GM19467 (cell line): ENCODE measurements at regions not wholly inside any gene's neighbourhood (a gene's known extent, or its start where the extent isn't known, plus 50 kb on each side); places are given as distances from the start of the nearest gene placed in this dataset.
"Not testable (repeated sequence)": the region's sequence is repeated elsewhere in the genome, so short reads cannot be mapped to it uniquely, and the experiment has no call there.

Experiments
- ATAC-seq: cut with Tn5 transposase; IDR thresholded peaks from one replicate; pipeline ENCODE4 v1.9.1; 2021; ENCODE audit warnings: mild to moderate bottlenecking, moderate library complexity; ENCODE audit not compliant: unreplicated experiment

DNA sequence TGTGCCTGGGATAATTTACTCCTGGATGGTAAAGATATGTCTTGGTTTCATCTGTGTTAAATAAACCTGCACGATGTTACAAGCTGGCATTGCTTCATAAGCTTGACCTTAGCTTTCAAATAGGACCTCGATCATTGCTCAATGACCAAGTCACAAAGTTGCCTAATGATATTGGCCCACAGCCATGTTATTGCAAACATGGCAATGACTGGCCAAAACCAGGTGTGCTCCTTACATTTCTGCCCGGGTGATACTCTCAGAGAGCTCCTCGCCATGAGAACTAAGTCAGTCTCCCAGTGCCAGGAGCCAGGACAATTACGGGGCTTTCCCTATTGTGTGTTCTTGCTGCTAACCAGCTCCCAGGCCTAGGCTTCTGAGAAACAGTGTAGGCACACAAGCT is 72.5 kb upstream of the CYP1B1 start:
- ATAC-seq, result no peak

DNA sequence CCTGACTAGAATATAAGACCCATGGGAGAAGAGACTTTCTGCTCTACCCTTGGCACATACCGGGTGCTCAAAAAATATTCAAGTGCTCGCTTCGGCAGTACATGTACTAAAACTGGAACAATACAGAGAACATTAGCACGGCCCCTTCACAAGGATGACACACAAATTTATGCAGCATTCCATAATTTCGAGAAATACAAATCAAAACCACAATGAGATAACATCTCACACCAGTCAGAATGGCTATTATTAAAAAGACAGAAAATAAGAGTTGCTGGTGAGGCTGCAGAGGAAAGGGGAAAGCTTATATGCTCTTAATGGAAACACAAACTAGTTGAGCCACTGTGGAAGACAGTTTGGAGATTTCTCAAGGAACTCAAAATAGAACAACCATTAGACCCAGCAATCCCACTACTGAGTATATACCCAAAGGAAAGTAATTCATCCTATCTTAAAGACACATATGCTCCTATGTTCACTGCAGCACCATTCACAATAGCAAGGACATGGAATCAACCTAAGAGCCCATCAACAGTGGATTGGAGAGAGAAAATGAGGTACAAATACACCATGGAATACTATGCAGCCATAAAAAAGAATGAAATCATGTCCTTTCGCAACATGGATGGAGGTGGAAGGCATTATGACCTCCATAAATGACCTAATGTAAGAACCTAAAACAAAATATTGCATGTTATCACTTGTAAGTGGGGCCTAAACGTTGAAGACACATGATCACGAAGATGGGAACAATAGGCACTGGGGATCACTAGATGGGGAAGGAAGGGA is 71.6 kb upstream of the CYP1B1 start:
- no peak for ATAC-seq

DNA sequence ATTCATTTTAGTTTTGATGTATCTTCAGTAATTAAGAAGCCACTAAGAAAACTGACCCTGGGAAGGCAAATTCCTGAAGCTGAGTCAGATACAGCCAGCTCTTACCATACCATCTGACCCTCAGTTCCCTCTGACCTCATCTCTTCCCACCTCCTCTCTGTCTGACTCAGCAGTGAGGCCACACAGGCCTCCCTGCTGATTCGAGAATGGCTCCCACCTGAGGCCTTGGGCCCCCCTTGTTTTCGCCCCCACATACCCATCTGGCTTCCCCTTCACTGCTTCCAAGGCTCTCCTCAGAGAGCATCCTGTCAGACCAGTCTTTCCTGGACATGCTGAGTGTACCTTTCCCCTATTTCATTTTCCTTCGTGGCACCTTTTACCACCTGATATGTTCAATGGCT is 71.0 kb upstream of the CYP1B1 start:
- peak; percentile 82 for ATAC-seq

DNA sequence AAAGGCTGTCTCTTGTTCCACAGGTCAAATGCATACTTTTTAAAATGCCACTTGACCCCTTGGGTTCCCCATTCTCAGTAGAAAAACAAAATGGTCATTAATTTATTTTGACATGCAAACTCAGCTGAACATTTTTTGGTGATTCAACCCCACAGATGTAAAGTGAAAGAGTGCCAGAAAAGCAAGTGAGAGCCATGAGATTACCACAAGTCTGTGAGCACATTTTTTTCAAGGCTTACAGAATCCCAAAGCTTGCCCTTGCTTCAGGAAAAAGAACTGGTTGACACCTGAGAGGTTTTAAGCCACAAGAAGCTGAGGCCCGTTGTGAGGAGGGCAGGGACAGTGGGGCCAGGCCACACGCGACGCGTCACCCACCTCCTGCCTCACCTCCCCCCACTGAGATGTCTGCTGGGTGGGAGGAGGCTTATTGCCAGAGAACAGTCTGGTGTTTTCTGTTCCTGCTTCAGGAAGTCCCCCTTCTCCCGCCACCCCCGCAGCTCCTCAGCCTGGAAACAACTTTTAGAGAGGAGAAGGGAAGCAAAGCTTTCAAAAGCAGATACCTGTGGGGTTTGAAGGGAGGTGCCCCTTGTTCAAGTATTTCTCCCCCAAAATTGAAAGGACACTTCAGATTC is 70.4 kb upstream of the CYP1B1 start:
- ATAC-seq, result no peak

DNA sequence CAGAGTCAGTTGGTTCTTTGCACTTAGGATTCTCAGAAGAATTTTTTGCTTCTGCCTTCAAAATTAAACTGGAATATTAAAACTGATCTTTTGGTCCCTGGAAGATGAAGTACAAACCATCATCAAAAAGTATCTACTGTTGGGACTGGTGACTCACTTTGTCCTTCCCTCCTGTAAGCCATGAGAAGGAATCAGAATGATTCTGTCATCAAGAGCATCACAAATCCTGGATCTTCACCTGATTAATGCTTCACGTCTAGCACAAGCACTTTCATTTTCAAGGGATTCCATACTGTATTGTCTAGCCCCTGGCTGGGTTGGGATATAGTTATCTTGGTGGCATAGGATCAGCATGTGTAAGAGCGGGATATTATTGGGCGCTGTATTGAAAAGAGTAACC is 69.3 kb upstream of the CYP1B1 start:
- ATAC-seq, result no peak

DNA sequence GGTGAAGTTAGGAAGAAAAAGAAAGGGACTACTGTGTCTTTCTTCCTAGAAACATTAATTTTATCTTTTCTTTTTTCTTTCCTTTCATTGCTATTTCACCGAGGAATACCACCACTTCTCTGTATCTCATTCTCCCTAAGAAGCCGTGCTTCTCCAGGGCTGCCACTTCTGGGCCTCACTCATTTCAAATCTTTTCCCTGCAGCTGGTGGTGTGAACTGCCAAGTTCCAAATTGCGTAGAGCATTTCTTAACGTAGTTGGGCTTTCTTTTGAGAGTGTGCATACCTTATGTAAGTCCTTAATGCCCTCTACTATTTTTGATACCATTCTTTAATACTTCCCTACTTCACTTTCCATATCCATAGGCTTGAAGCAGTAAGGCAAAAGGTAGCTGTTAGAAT is 66.7 kb upstream of the CYP1B1 start:
- ATAC-seq, result no peak

DNA sequence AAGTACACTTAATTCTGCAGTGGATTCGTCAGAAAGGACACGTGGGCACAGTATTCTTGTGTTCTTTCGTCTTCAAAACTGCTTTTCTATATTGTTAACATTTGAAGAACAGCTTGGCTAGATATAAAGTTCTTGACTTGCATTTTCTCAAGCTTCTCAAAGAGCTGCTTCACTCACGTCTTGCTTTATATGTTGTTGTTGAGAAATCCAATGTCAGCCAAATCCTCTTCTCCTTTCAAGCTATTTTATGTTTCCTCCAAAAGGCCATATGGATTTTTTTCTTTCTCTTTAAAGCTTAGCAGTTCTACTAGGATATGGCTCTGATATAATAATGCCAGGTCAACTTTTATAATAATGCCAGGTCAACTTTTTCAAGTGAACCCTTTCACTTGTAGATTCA is 65.5 kb upstream of the CYP1B1 start:
- ATAC-seq, result no peak

DNA sequence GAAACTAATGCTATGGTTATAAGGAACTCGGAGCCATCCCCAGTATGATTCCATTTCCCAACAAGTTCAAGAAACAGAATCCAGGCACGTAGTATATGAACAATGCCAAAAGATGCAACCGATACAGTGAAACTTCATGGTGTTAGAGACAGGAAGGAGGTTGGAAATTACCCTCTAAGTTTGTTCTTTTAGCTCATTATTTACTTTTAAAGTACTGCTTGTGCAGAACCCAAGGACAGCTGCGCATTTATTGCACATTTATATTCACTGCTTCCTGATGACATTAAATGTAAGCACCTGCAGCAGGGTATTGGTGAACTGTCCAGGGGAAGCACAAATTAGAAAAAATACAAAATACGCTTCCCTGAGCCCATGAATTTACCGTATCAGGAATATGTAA is 63.0 kb upstream of the CYP1B1 start:
- ATAC-seq, result no peak

DNA sequence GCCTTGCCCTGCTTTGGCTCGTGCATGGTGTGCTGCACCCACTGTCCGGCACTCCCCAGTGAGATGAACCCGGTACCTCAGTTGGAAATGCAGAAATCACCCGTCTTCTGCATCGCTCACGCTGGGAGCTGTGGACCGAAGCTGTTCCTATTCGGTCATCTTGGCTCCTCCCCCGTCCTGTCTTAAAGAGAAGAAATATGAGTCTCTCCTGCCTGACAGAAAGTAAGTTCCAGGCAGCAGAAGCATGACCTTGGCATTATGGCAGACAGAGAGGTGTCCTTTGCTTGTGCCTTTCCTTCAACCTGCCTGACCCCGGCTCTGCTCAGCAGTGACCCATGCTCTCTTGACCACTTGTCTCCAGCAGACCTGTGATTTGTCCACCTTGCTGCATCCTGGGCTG is 62.5 kb upstream of the CYP1B1 start:
- ATAC-seq, result no peak

DNA sequence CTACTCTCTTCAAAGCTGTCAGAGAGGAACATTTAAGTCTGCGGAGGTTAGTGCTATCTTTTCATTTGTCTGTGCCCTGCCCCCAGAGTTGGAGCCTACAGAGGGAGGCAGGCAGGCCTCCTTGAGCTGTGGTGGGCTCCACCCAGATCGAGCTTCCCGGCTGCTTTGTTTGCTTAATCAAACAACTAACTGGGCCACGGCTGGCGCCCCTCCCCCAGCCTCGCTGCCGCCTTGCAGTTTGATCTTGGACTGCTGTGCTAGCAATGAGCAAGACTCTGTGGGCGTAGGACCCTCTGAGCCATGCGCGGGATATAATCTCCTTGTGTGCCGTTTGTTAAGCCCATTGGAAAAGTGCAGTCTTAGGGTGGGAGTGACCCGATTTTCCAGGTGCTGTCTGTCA is 62.0 kb upstream of the CYP1B1 start:
- ATAC-seq, result not testable (repeated sequence)

DNA sequence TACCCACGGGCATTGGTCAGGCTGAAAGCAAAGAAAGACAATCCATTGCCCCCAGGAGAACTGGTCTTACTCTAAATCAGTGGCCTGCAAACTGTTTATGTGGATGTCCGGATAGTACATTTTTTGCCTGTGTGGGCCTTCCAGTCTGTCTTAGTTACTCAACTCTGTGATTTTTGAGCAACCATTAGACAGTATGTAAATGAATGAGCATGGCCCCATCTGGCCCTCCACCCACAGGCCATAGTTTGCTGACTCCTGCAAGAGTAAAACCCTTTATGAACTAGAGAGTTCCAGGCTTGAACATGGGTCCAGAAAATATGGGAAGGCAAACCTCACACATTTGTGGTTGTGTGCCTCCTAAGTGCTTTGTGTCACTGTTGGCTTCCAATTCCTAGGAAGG is 55.7 kb upstream of the CYP1B1 start:
- no peak for ATAC-seq

DNA sequence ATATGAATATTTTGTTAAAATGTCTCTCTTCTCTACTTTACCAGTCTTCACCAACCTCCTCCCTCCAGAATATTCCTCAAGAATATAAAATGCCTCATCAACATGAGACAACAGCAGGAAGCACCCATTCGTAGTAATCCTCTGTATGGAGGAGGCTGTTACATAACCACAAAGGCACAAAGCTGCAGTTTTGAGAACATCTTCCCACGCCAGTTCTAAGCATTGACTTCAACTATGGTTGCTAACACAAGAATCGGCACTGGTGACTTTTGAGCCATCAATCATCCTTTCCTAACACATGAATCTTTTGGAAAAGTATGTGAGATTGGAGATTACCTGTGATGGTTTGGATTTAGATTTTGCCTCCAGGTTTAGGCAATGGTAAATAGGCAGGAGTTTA is 54.9 kb upstream of the CYP1B1 start:
- ATAC-seq, result no peak

DNA sequence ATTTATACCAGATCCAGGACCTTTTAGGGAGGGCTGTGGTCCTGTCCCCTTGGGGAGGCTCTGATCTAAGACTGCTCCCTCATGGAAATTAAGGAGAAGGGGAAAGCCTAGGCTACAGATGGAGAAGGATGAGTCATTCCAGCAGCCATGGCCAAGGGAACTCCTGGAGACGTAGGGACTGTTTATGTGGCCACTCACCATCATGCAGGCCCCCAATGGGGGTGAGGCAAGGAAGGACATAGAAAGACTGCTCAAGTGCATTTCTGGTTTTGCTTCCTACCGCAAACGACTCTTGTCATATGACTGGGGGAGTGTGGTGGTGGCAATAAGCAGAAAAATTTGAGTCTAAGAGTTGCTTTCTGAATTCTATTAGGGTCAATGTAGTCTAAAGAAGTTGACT is 54.0 kb upstream of the CYP1B1 start:
- ATAC-seq, result no peak

DNA sequence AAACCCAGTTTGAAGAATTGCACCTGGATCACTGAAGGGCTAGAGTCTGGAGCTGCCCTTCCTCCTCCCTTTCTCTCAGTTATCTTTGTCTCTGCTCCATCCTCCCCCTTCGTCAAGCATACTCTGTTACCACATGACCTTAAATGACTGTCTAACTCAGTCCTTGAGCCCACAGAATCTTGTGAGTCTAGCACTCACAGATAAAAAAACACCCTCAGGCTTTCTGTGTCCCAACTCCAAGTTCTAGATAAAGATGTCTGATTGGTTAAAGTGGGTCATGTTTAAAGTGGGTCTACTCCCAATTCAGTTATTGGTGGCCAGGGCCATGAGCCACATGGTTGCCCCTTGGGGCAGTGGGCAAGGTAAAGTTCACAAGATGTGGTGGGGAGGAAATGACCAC is 53.5 kb upstream of the CYP1B1 start:
- no peak for ATAC-seq

DNA sequence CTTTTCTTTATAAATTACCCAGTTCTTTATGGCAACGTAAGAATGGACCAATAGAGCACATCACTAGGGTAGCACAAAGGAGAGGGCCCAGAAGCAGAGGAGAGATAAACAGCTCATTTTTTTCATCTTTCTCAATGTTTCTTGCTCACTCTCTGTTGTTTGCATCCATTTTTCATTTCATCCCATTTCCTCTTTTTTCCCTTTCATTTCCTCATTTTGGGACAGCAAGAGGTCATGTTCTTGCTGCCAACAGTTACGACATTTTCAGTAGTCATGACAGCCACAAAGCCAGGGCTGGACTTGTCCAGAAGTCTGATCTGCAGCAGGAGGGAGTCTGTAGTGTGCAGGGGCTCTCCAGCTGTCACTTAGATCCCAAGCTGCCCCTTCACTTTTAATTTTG is 52.7 kb upstream of the CYP1B1 start:
- ATAC-seq, result no peak

DNA sequence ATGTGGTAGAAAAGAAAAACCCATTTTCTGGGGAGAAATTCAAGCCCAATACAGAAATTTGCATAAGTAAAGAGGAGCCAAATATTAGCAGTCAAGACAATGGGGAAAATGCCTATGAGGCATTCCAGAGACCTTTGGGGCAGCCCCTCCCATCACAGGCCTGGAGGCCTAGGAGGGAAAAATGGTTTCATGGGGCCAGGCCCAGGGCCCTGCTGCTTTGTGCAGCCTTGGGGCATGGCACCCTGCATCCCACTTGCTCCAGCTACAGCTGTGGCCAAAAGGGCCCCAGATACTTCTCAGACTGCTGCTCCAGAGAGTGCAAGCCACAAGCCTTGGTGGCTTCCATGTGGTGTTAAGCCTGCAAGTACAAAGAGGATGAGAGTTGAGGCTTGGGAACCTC is 51.3 kb upstream of the CYP1B1 start:
- no peak for ATAC-seq

DNA sequence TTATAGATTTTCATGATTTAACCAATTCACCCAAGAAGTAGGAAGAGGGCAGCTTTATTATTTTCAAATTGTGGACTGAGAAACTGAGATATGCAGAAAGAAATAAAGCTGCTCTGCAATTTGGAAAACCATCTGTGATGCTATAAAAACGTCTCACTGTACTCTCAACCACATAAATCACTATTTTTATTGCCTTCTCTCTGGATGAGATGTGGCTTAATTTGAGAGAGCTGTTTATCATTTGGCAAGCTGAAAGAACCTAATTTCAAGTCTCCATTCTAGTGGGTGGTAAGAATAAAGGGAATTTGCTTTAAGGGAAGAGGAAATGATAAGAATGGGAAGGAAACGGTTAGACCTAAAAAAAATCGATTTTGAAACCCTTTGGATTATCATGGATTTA is 49.9 kb upstream of the CYP1B1 start:
- ATAC-seq, result no peak
